SKM-1 treated with dmso at 0.1 percent for 144 hours (cell line): ENCODE measurements at regions not wholly inside any gene's neighbourhood (a gene's known extent, or its start where the extent isn't known, plus 50 kb on each side); places are given as distances from the start of the nearest gene placed in this dataset.

Source experiments
- DNase-seq: peaks from one replicate; lab custom pipeline; 2025; ENCODE audit not compliant: unreplicated experiment; lab: John Stamatoyannopoulos, UW

DNA sequence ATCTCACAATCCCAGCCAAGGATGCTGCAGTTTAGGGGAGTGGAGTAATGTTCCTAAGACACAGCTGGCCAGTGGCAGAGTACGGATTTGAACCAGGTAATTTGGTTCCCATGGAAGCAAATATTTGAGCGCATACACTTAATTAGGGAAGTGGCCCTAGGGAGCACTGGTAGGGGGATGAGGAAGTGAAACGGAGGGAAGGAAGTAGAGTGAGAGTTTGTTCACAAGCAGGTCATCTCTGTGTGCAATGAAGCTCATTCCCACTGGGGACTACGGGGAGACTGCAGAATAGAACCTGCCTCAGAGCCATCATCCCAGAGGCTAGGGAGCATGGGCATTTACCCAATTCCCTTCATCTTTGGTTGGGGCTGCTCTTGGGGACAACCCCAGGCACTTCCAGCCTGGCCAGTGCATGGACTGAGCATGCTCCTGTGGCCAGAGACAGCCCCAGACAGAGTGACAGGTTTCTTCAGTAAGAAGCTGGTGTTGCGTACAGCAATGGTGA, 317.2 kb upstream of the PROK2 start:
- DNase-seq = peak; percentile 98

GRCh38 chr3:72101494-72101893, 316.5 kb upstream of the PROK2 start:
- no peak for DNase-seq

GRCh38 chr3:72100601-72101187, 315.7 kb upstream of the PROK2 start:
- DNase-seq = peak; percentile 97

DNA sequence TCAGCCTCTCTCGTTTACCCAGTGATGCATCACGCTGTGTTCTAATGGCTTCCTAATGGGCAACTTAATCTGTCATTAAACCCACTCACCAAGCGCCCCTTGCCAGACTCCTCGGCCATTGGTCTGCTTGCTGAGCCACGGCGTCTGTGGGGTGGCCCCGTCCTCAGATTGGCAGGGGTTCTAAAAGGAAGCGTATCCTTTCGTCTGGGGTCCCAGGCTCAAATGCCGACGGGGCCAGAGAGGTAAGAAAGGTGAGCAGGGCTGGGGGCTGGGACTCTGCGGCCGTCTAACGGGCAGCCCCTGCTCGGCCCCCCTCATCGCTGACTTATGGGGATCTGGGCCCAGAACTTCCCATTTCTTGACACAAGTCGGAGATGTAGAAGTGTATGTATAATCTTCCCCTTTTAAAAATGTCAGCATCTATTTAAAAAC, 315.1 kb upstream of the PROK2 start:
- peak; percentile 45 for DNase-seq

- DNase-seq = no peak
These were observed 314.6 kb upstream of the PROK2 start for GRCh38 chr3:72099326-72100079.

GRCh38 chr3:72097053-72097452, 312.1 kb upstream of the PROK2 start:
- DNase-seq = no peak

DNA sequence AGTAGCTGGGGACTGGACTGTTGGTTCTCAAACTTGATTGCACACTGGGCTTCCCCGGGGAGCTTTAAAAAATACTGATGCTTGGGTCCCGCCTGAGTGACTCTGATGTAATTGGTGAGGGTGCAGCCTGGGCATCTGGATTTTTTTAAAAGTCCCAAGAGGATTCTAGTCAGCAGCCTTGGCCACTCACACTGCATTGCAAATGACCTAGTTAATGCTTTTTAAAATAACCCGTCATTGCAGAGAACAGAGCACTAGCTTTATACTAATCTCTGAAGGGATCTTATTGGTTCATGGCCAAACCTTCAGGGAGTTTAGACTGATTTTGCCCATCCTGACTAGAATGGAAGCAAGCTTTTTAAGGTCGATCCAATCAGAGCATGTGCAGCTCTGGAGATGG, 310.6 kb upstream of the PROK2 start:
- DNase-seq = no peak

DNA sequence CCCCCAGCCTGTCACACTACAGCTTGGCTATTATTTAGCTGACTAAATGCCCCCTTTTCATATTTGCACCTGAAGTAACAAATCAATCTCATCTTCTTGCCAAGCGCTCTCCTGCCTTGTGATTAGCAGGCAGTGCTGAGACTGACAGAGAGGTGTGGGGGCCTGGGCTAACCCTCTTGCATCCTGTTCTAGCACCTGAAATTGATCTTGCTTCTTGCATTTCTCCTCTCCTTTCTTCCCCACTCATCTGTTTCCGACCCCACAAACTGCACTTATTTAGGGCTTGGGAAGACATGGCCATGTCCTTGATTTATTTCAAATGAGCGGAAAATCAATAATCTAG, 309.0 kb upstream of the PROK2 start:
- DNase-seq = no peak

GRCh38 chr3:72093270-72093991, 308.5 kb upstream of the PROK2 start:
- no peak for DNase-seq

- no peak for DNase-seq
These were observed 307.8 kb upstream of the PROK2 start for GRCh38 chr3:72092778-72093177.

DNA sequence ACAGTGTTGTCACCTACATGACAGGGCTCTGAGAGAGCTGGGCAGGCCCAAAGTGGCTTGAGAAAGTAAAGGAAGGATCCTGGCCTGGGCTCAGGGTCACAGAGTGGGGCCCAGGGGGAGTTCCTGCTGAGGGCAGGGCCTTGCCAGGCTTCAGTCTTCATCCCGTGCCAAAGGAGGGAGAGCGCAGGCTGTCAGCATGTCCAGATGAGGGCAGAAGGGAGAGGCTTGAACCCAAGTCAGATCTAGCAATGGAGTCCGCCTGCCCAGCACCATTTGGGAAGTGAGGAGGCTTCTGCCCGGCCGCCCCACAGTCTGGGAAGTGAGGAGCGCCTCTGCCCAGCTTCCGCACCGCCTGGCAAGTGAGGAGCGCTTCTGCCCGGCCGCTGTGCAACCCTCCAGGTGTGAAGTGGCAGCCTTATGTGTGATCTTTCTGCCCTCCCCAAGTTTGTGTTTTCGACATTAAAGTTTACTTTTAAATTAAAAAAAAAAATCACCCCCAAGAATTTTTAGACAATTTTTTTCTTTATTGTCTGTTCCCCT, 303.6 kb upstream of the PROK2 start:
- DNase-seq = no peak

GRCh38 chr3:72087420-72087819, 302.5 kb upstream of the PROK2 start:
- DNase-seq = no peak

- no peak for DNase-seq
These were observed 301.8 kb upstream of the PROK2 start for GRCh38 chr3:72086743-72087087.

GRCh38 chr3:72086042-72086742, 301.2 kb upstream of the PROK2 start:
- peak; percentile 74 for DNase-seq

GRCh38 chr3:72085036-72085435, 300.1 kb upstream of the PROK2 start:
- no peak for DNase-seq

DNA sequence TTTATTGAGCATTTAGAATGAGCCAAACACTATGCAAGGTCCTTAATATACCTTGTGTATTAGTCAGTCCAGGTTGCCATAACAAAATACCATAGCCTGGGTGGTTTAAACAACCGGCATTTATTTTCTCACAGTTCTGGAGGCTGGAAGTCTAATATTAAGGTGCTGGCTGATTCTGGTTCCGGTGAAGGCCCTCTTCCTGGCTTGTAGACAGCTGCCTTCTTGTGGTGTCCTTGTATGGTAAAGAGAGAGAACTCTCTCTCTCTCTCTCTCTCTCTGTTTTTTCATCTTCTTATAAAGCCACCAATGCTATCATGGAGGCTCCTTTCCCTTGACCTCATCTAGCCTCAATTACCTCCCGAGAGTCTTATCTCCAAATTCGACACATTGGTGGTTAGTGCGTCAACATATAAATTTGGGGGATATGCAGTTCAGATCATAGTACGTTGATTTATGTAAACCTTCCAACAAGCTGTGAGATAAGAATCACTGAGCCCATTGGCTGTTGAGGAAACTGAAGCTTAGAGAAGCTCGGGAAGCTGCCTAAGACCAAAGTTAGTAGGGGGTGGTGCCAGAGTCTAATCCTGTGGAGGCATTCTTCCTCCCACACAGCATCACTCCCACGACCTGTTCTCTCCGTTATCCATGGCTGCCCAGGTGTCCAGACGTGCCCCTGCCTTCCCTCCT, 298.0 kb upstream of the PROK2 start:
- no peak for DNase-seq

DNA sequence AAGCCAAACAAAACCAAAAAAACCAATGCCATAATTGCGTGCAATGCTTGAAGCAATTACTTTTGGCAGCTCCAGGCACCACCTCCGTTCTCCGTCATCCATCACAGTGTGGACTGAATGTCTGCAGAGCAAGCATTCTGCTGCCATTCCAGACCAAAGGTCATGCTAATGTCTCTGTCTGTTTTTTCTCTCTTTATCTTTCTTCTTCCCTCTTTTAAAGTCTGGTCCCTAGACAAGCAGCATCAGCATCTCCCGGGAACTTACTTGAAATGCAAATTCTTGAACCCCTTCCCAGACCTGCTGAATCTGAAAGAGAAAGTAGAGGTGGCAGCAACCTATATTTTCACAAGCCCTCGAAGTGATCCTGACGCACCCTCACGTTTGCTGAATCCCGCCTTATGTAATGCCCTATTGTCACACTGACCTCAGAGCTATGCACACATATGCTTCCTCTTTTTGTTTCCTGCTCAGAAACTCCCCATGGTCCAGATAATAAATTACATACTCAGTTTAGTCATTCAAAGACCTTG, 297.3 kb upstream of the PROK2 start:
- peak; percentile 97 for DNase-seq

DNA sequence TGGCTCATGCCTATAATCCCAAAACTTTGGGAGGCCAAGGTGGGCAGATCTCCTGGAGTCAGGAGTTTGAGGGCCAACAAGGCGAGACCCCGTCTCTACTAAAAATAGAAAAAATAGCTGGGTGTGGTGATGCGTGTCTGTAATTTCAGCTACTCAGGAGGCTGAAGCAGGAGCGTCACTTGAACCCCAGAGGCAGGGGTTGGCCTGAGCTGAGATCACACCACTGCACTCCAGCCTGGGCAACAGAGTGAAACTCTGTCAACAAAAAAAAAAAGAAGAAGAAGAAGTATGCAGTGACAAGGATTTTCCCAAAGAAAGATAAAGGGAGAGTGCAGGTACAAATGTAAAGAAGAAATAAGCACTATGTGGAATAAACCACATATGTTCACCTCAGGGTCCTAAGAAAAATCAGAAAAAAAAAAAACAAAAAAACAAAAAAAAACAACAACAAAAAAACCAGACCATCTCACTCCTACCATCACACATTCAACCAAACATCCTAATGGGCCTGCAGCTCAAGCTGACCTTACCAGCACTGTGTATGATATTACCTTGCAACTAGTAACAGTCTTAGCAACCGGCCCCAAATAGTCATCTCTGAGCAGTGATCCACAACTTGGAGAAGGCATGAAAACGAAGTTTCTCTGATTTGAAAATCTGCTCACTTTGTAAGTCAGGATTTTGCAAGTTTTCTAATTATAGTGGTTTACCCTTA, 296.7 kb upstream of the PROK2 start:
- no peak for DNase-seq

DNA sequence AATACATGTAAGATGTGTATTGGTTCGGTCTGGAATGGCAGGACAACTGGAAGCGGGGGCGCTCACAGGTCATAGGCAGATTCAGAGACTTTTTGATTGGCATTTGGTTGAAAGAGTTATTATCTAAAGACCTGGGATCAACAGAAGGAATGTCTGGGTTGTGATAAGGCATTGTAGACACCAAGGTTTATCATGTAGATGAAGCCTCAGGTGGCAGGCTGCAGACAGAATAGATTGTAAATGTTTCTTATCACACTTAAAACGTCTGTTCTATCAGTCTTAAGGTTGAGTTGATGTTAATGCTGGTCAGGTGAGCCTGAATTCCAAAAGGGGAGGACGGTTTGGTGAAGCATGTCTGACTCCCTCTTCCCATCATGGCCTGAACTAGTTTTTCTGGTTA, 295.9 kb upstream of the PROK2 start:
- no peak for DNase-seq

DNA sequence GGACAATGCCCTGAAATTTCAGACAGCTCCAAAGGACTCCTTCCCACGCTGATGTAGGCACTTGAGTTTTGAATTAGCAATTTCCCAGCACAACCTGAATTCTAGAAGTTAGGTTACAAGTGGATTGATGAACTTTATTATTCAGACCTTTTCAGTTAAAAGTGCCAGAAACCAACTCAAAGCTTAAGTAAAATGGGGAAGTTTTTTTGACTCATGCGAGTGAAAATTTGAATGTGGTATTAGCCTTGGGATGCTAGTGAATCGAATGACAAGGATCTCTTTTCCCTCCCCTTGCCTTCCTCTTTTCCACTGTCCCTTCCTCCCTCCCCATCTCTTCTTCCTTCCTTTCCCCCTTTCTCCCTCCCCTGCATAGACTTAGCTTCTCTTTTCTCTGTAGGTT, 295.1 kb upstream of the PROK2 start:
- DNase-seq = peak; percentile 7
